ENCODE measurements at regions not wholly inside any gene's neighbourhood (a gene's known extent, or its start where the extent isn't known, plus 50 kb on each side); places are given as distances from the start of the nearest gene placed in this dataset.

DNA sequence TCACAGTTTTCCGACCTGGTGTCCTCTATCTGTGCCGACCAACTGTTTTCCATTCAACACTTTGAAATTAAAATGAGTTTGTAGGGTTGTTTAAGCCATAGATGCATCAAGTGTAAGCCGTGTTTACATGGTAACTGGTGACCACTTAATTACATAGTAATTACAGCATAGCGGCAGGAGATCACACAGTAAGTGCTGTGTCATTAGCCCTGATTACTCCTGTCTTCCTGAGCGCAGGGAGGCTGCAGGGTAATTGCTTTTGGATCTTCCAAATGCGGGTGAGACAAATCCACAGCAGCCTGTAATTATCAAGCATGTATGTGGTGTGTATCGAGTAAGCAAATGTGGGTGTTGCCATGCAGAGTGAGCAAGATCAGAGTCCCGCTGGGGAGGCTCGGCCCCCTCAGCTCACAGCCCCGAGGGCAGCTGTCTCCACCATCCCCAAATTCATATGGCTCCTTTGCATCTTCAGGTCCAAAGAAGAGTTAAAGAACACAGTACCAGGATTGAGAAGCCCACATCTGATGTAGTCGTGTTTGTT lies 71.5 kb upstream of the HDAC4 start:
- Histone ChIP-seq H3K27ac (ENCODE audit: extremely low read depth, low read depth, low read length) (no peak overlapping the region), H2AFZ (ENCODE audit: low read depth, low read length) (no peak overlapping the region), H3K4me1 (replicated peaks in 1 of 2; ENCODE audit: control insufficient read depth in 2 of 2, insufficient read depth in 2 of 2, low read length in 2 of 2) (no peaks in the 10 kb centered on the region; a peak in 1 of 5 replicates), H3K9me1 (ENCODE audit: control insufficient read depth, insufficient read depth, low read length) (no peaks in the 10 kb centered on the region), H3K9me3 (replicated peaks; ENCODE audit: control insufficient read depth, insufficient read depth, low read depth, low read length) (no peaks in the 10 kb centered on the region), H3K4me3 (no peak overlapping the region), H3K27me3 (ENCODE audit: control insufficient read depth in 2 of 2, insufficient read depth in 2 of 2, low read length in 2 of 2) (peaks cover 0 to 31% of the 10 kb centered on the region in 2 experiments; a peak in 3 of 5 replicates), H3K79me2 (ENCODE audit: control insufficient read depth, insufficient read depth, low read length) (no peaks in the 10 kb centered on the region), H3K36me3 (ENCODE audit: control insufficient read depth, insufficient read depth, low read length) (no peaks in the 10 kb centered on the region), H3K9ac (ENCODE audit: insufficient read depth in 1 of 2, low read depth in 2 of 2, low read length in 2 of 2) (no peak overlapping the region), H4K20me1 (replicated peaks; ENCODE audit: control insufficient read depth, insufficient read depth, low read length) (no peaks in the 10 kb centered on the region; the same call in 1 of the 2 replicates), H3K4me2 (ENCODE audit: insufficient read depth, low read length) (no peak overlapping the region)
- WGBS (ENCODE audit: insufficient coverage, low coverage, missing lambda C conversion rate): 2% methylated on average over 11 of the region's 11 CpGs
- DNase-seq (ENCODE audit: extremely low read depth in 1 of 4, low spot score in 3 of 4) (no peak), ATAC-seq (no peak), FAIRE-seq (no peak)
- intact Hi-C loops (cut with micrococcal nuclease) (no loop called here), in situ Hi-C loops (cut with MboI) (no loop called here)
- BruUV-seq (replicated peaks): no TSS peak
- POLR2A ChIA-PET: no interaction called here
- CTCF ChIA-PET (ENCODE audit: low intra/inter-chr PET ratio): no interaction called here
- TF ChIP-seq, protein P1, sequence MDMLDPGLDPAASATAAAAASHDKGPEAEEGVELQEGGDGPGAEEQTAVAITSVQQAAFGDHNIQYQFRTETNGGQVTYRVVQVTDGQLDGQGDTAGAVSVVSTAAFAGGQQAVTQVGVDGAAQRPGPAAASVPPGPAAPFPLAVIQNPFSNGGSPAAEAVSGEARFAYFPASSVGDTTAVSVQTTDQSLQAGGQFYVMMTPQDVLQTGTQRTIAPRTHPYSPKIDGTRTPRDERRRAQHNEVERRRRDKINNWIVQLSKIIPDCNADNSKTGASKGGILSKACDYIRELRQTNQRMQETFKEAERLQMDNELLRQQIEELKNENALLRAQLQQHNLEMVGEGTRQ (CRISPR knock-in tag; IDR thresholded peaks at IDR 0.05): no peak
- TF ChIP-seq, protein P2, sequence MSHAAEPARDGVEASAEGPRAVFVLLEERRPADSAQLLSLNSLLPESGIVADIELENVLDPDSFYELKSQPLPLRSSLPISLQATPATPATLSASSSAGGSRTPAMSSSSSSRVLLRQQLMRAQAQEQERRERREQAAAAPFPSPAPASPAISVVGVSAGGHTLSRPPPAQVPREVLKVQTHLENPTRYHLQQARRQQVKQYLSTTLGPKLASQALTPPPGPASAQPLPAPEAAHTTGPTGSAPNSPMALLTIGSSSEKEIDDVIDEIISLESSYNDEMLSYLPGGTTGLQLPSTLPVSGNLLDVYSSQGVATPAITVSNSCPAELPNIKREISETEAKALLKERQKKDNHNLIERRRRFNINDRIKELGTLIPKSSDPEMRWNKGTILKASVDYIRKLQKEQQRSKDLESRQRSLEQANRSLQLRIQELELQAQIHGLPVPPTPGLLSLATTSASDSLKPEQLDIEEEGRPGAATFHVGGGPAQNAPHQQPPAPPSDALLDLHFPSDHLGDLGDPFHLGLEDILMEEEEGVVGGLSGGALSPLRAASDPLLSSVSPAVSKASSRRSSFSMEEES (CRISPR knock-in tag; IDR thresholded peaks at IDR 0.05): no peak
- TF ChIP-seq HBP1 (CRISPR knock-in tag; IDR thresholded peaks at IDR 0.05): no peak
- no peak for TF ChIP-seq RFX5 (IDR thresholded peaks at IDR 0.05; ENCODE audit: low read depth, low read length)
- no peak for TF ChIP-seq NR4A1 (CRISPR knock-in tag; IDR thresholded peaks at IDR 0.05)
- TF ChIP-seq NR4A1 (tag; IDR thresholded peaks at IDR 0.05): no peak
- TF ChIP-seq, protein P3, sequence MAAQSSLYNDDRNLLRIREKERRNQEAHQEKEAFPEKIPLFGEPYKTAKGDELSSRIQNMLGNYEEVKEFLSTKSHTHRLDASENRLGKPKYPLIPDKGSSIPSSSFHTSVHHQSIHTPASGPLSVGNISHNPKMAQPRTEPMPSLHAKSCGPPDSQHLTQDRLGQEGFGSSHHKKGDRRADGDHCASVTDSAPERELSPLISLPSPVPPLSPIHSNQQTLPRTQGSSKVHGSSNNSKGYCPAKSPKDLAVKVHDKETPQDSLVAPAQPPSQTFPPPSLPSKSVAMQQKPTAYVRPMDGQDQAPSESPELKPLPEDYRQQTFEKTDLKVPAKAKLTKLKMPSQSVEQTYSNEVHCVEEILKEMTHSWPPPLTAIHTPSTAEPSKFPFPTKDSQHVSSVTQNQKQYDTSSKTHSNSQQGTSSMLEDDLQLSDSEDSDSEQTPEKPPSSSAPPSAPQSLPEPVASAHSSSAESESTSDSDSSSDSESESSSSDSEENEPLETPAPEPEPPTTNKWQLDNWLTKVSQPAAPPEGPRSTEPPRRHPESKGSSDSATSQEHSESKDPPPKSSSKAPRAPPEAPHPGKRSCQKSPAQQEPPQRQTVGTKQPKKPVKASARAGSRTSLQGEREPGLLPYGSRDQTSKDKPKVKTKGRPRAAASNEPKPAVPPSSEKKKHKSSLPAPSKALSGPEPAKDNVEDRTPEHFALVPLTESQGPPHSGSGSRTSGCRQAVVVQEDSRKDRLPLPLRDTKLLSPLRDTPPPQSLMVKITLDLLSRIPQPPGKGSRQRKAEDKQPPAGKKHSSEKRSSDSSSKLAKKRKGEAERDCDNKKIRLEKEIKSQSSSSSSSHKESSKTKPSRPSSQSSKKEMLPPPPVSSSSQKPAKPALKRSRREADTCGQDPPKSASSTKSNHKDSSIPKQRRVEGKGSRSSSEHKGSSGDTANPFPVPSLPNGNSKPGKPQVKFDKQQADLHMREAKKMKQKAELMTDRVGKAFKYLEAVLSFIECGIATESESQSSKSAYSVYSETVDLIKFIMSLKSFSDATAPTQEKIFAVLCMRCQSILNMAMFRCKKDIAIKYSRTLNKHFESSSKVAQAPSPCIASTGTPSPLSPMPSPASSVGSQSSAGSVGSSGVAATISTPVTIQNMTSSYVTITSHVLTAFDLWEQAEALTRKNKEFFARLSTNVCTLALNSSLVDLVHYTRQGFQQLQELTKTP (IDR thresholded peaks at IDR 0.05; ENCODE audit: low read depth in 1 of 2, partially characterized antibody in 2 of 2): no peak
- TF ChIP-seq MNT (conservative IDR thresholded peaks at IDR 0.05): no peak
- TF ChIP-seq DIDO1 (tag; IDR thresholded peaks at IDR 0.05; ENCODE audit: low read depth): no peak
- TF ChIP-seq BCL6 (CRISPR knock-in tag; IDR thresholded peaks at IDR 0.05): no peak
- TF ChIP-seq IRF9 (tag; IDR thresholded peaks at IDR 0.05): no peak
